HEK293 (cell line): ENCODE measurements at regions not wholly inside any gene's neighbourhood (a gene's known extent, or its start where the extent isn't known, plus 50 kb on each side); places are given as distances from the start of the nearest gene placed in this dataset.

Experiments used
- CTCF ChIA-PET: fragments of 350-600 bp; formaldehyde crosslinking; extraction: SDS; loops from one replicate; lab custom pipeline; 2021; ENCODE audit warnings: antibody characterized with exemption; lab: Yijun Ruan, JAX
- POLR2A ChIA-PET: fragments of 300-600 bp; formaldehyde crosslinking; extraction: SDS; loops from one replicate; lab custom pipeline; 2020; ENCODE audit warnings: antibody characterized with exemption, inconsistent platforms; lab: Yijun Ruan, JAX
- H3K27ac ChIP-seq: fragments of 200-500 bp; sonication (Bioruptor generic); 2 replicates; pipeline ENCODE4 v1.5.1; 2014; ENCODE audit warnings: low read depth, low read length, control low read depth, inconsistent platforms; ENCODE audit errors: extremely low read depth
- H3K36me3 ChIP-seq, 2 experiments: fragments of 200-500 bp in 1 of 2; sonication (Bioruptor generic) in 1 of 2; 1 replicate in 1 of 2; 2 replicates in 1 of 2; pipeline ENCODE4 v1.5.1; 2014 to 2017; ENCODE audit warnings: inconsistent platforms in 2 of 2, low read length in 2 of 2; ENCODE audit not compliant: control insufficient read depth in 2 of 2, insufficient read depth in 1 of 2
- H3K4me1 ChIP-seq: fragments of 200-500 bp; sonication (Bioruptor generic); 2 replicates; pipeline ENCODE4 v1.5.1; 2014; ENCODE audit warnings: mild to moderate bottlenecking, low read length, inconsistent platforms; ENCODE audit not compliant: control insufficient read depth, insufficient read depth
- H3K4me3 ChIP-seq: 2 replicates; pipeline ENCODE4 v1.5.1; 2011; ENCODE audit warnings: low read depth, mild to moderate bottlenecking, control low read depth, low read length, moderate library complexity
- H3K9me3 ChIP-seq: fragments of 200-500 bp; sonication (Bioruptor generic); 2 replicates; pipeline ENCODE4 v1.5.1; 2014; ENCODE audit warnings: low read depth, low read length, inconsistent platforms; ENCODE audit not compliant: control insufficient read depth, insufficient read depth
- REST ChIP-seq: fragments of 450-650 bp; formaldehyde crosslinking; IDR thresholded peaks from 2 replicates; pipeline ENCODE4 v1.5.1; 2016; ENCODE audit warnings: missing biosample characterization, missing genetic modification characterization
- SALL2 ChIP-seq: fragments of 450-650 bp; formaldehyde crosslinking; IDR thresholded peaks from 2 replicates; pipeline ENCODE4 v1.5.0; 2017; ENCODE audit warnings: missing biosample characterization, mild to moderate bottlenecking, missing genetic modification characterization, borderline replicate concordance
- TSHZ1 ChIP-seq: fragments of 450-650 bp; formaldehyde crosslinking; IDR thresholded peaks from 2 replicates; pipeline ENCODE4 v1.5.1; 2016; ENCODE audit warnings: missing biosample characterization, missing genetic modification characterization, borderline replicate concordance
- ZBTB48 ChIP-seq: fragments of 450-650 bp; formaldehyde crosslinking; IDR thresholded peaks from 2 replicates; pipeline ENCODE4 v1.5.1; 2016; ENCODE audit warnings: missing biosample characterization, missing genetic modification characterization
- ZBTB7A ChIP-seq: fragments of 450-650 bp; formaldehyde crosslinking; IDR thresholded peaks from 2 replicates; pipeline ENCODE4 v1.5.1; 2016; ENCODE audit warnings: low read depth, missing biosample characterization, missing genetic modification characterization
- ZNF114 ChIP-seq: fragments of 450-650 bp; formaldehyde crosslinking; IDR thresholded peaks from 2 replicates; pipeline ENCODE4 v1.5.0; 2017; ENCODE audit warnings: missing biosample characterization, missing genetic modification characterization
- ZNF19 ChIP-seq: fragments of 450-650 bp; formaldehyde crosslinking; IDR thresholded peaks from 2 replicates; pipeline ENCODE4; 2016; ENCODE audit warnings: missing biosample characterization, missing genetic modification characterization, low read depth
- ZNF350 ChIP-seq: fragments of 450-650 bp; formaldehyde crosslinking; IDR thresholded peaks from 2 replicates; pipeline ENCODE4 v1.5.0; 2017; ENCODE audit warnings: missing biosample characterization, mild to moderate bottlenecking, missing genetic modification characterization
- ZNF623 ChIP-seq: fragments of 450-650 bp; formaldehyde crosslinking; IDR thresholded peaks from 2 replicates; pipeline ENCODE4 v1.5.1; 2016; ENCODE audit warnings: missing biosample characterization, missing genetic modification characterization
- ZNF624 ChIP-seq: fragments of 450-650 bp; formaldehyde crosslinking; IDR thresholded peaks from 2 replicates; pipeline ENCODE4 v1.5.1; 2017; ENCODE audit warnings: missing biosample characterization, missing genetic modification characterization
- ZNF658 ChIP-seq: fragments of 450-650 bp; formaldehyde crosslinking; IDR thresholded peaks from 2 replicates; pipeline ENCODE4; 2016; ENCODE audit warnings: missing biosample characterization, missing genetic modification characterization
- ZNF664 ChIP-seq: fragments of 450-650 bp; formaldehyde crosslinking; IDR thresholded peaks from 2 replicates; pipeline ENCODE4 v1.5.1; 2016; ENCODE audit warnings: missing biosample characterization, missing genetic modification characterization
- TF ChIP-seq, protein P1 (sequence below): fragments of 450-650 bp; IDR thresholded peaks from 2 replicates; pipeline ENCODE4 v1.5.1; 2018; ENCODE audit warnings: missing biosample characterization, missing genetic modification characterization
- TF ChIP-seq, protein P2 (sequence below): fragments of 450-650 bp; formaldehyde crosslinking; IDR thresholded peaks from 2 replicates; pipeline ENCODE4 v1.5.1; 2016; ENCODE audit warnings: missing biosample characterization, missing genetic modification characterization
- TF ChIP-seq, protein P3 (sequence below): IDR thresholded peaks from 2 replicates; pipeline ENCODE4 v1.6.1; 2011; ENCODE audit warnings: mild to moderate bottlenecking, low read depth, low read length, borderline replicate concordance

DNA sequence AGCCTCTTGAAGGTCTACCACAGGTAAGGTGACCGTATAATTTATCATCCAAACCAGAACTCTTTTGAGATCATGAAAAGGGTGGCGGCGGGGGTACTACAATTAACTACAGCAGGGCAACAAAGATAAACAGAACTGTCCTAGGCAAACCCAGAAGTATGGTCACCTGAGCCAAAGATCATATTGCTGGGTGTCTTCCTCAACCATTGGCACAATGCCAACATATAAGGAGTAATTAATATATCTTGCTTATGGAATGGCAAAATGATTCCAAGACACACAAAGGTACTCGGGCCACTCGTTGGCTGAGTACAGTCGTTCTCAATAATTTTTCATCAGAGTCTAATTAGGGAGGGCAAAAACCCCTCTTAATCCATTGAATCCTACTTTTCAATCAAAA lies 273.3 kb downstream of the QDPR start:
- POLR2A ChIA-PET = no interaction called here

More for the DNA sequence above, 273.3 kb downstream of the QDPR start:
- TF ChIP-seq TSHZ1 (tag by site-specific recombination) (no peak), SALL2 (tag by site-specific recombination) (no peak), ZNF114 (tag by site-specific recombination) (no peak), REST (tag by site-specific recombination) (no peak), ZNF350 (tag by site-specific recombination) (no peak), ZNF658 (tag by site-specific recombination) (no peak), ZBTB48 (tag by site-specific recombination) (no peak), ZNF623 (tag by site-specific recombination) (no peak), ZNF664 (tag by site-specific recombination) (no peak), ZNF19 (no peak), ZNF624 (tag by site-specific recombination) (no peak), ZBTB7A (no peak)
- TF ChIP-seq, protein P1, sequence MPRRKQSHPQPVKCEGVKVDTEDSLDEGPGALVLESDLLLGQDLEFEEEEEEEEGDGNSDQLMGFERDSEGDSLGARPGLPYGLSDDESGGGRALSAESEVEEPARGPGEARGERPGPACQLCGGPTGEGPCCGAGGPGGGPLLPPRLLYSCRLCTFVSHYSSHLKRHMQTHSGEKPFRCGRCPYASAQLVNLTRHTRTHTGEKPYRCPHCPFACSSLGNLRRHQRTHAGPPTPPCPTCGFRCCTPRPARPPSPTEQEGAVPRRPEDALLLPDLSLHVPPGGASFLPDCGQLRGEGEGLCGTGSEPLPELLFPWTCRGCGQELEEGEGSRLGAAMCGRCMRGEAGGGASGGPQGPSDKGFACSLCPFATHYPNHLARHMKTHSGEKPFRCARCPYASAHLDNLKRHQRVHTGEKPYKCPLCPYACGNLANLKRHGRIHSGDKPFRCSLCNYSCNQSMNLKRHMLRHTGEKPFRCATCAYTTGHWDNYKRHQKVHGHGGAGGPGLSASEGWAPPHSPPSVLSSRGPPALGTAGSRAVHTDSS (tag by site-specific recombination) = no peak
- TF ChIP-seq, protein P2, sequence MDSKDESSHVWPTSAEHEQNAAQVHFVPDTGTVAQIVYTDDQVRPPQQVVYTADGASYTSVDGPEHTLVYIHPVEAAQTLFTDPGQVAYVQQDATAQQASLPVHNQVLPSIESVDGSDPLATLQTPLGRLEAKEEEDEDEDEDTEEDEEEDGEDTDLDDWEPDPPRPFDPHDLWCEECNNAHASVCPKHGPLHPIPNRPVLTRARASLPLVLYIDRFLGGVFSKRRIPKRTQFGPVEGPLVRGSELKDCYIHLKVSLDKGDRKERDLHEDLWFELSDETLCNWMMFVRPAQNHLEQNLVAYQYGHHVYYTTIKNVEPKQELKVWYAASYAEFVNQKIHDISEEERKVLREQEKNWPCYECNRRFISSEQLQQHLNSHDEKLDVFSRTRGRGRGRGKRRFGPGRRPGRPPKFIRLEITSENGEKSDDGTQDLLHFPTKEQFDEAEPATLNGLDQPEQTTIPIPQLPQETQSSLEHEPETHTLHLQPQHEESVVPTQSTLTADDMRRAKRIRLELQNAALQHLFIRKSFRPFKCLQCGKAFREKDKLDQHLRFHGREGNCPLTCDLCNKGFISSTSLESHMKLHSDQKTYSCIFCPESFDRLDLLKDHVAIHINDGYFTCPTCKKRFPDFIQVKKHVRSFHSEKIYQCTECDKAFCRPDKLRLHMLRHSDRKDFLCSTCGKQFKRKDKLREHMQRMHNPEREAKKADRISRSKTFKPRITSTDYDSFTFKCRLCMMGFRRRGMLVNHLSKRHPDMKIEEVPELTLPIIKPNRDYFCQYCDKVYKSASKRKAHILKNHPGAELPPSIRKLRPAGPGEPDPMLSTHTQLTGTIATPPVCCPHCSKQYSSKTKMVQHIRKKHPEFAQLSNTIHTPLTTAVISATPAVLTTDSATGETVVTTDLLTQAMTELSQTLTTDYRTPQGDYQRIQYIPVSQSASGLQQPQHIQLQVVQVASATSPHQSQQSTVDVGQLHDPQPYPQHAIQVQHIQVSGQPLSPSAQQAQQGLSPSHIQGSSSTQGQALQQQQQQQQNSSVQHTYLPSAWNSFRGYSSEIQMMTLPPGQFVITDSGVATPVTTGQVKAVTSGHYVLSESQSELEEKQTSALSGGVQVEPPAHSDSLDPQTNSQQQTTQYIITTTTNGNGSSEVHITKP (tag by site-specific recombination) = no peak
- TF ChIP-seq, protein P3, sequence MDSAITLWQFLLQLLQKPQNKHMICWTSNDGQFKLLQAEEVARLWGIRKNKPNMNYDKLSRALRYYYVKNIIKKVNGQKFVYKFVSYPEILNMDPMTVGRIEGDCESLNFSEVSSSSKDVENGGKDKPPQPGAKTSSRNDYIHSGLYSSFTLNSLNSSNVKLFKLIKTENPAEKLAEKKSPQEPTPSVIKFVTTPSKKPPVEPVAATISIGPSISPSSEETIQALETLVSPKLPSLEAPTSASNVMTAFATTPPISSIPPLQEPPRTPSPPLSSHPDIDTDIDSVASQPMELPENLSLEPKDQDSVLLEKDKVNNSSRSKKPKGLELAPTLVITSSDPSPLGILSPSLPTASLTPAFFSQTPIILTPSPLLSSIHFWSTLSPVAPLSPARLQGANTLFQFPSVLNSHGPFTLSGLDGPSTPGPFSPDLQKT = no peak
- no peaks in the 10 kb centered on the region for H3K9me3 ChIP-seq
- CTCF ChIA-PET = no interaction called here
- H3K4me1 ChIP-seq = no peaks in the 10 kb centered on the region
- no peak overlapping the region for H3K27ac ChIP-seq
- no peak overlapping the region for H3K4me3 ChIP-seq
- no peaks in the 10 kb centered on the region for H3K36me3 ChIP-seq
